Tibial nerve (tissue), 4 donors: ENCODE measurements at regions not wholly inside any gene's neighbourhood (a gene's known extent, or its start where the extent isn't known, plus 50 kb on each side); places are given as distances from the start of the nearest gene placed in this dataset.

Experiments
- DNase-seq, 2 donors: peaks; one replicate each; pipeline ENCODE4 v3.0.0-alpha.2; 2019; ENCODE audit warnings: low spot score in 2 of 2
- H3K27ac ChIP-seq, 4 donors: fragments of 200-600 bp; sonication (generic) in 3 of 4; one replicate each; pipeline ENCODE4 v1.5.1; 2017 to 2019; ENCODE audit warnings: mild to moderate bottlenecking in 1 of 4
- H3K27me3 ChIP-seq, 2 donors: fragments of 200-600 bp; sonication (generic) in 1 of 2; one replicate each; pipeline versions ENCODE4 v1.5.1 to v1.6.0; 2017 to 2019
- H3K36me3 ChIP-seq, 3 donors: fragments of 200-600 bp; sonication (generic); one replicate each; pipeline ENCODE4 v1.5.1; 2018 to 2019
- H3K4me1 ChIP-seq, 4 donors: fragments of 200-600 bp; sonication (generic) in 3 of 4; one replicate each; pipeline ENCODE4 v1.5.1; 2017 to 2019
- H3K4me3 ChIP-seq, 4 donors: fragments of 200-600 bp; sonication (generic) in 3 of 4; one replicate each; pipeline ENCODE4 v1.5.1; 2017 to 2019; ENCODE audit warnings: mild to moderate bottlenecking in 1 of 4, moderate library complexity in 1 of 4
- H3K9me3 ChIP-seq, 4 donors: fragments of 200-600 bp; sonication (generic) in 3 of 4; one replicate each; pipeline ENCODE4 v1.5.1; 2017 to 2019
- EP300 ChIP-seq, 2 donors: sonication (generic); formaldehyde crosslinking; IDR thresholded peaks; one replicate each; pipeline ENCODE4 v1.6.1; 2017; ENCODE audit warnings: antibody characterized with exemption in 2 of 2, mild to moderate bottlenecking in 1 of 2
- POLR2A ChIP-seq, 2 donors: fragments of 450-650 bp; IDR thresholded peaks; one replicate each; pipeline ENCODE4 v1.6.1; 2017; ENCODE audit warnings: antibody characterized with exemption in 2 of 2, mild to moderate bottlenecking in 2 of 2, moderate library complexity in 2 of 2
- WGBS, 2 donors: methylation state at CpG; one replicate each; pipeline ENCODE4 v1.1.5; 2018; 5-methylcytosine and 5-hydroxymethylcytosine counted together
- TF ChIP-seq, protein P1 (sequence below), 5 experiments: fragments of 200-600 bp in 3 of 5; fragments of 450-650 bp in 2 of 5; sonication (generic) in 3 of 5; IDR thresholded peaks; one replicate each; pipeline ENCODE4 v1.5.1; 2016 to 2019; ENCODE audit warnings: antibody characterized with exemption in 5 of 5, mild to moderate bottlenecking in 3 of 5, moderate library complexity in 2 of 5

GRCh38 chr1:22338071-22338765, 113.4 kb upstream of the ZBTB40 start:
- Histone ChIP-seq H3K9me3 (no peaks in the 10 kb centered on the region), H3K36me3 (no peaks in the 10 kb centered on the region), H3K4me3 (no peak overlapping the region), H3K27ac (no peak overlapping the region), H3K4me1 (peaks cover 0 to 12% (median 0%) of the 10 kb centered on the region in 4 donors), H3K27me3 (peaks cover 0 to 23% of the 10 kb centered on the region in 2 donors)
- TF ChIP-seq EP300 (IDR thresholded peaks at IDR 0.05), result no peak
- TF ChIP-seq POLR2A (IDR thresholded peaks at IDR 0.05), result no peak
- WGBS, 2 donors, result 92 to 94% methylated on average over 12 of the region's 12 CpGs
- DNase-seq, result no peak

DNA sequence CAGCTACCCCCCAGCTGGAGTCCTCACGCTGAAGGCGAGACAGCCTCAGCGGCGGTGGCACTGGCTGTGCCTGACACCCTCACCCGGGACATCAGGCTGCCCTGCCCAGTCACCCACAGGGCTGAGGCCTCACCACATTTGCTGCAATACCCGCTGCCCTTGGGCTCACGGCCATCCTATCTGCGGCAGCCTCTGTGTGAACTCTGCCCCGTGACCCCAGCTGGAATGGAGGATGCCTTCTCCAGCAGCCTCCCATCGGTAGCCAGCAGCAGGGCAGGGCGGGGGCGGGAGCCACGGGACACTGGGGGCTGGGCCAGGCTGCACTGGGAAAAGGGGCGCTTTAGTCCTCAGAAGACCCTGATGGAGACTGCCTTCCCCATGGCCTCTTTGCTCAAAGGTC, 112.4 kb upstream of the ZBTB40 start:
- TF ChIP-seq POLR2A (IDR thresholded peaks at IDR 0.05) (no peak), EP300 (IDR thresholded peaks at IDR 0.05) (no peak)
- TF ChIP-seq, protein P1, sequence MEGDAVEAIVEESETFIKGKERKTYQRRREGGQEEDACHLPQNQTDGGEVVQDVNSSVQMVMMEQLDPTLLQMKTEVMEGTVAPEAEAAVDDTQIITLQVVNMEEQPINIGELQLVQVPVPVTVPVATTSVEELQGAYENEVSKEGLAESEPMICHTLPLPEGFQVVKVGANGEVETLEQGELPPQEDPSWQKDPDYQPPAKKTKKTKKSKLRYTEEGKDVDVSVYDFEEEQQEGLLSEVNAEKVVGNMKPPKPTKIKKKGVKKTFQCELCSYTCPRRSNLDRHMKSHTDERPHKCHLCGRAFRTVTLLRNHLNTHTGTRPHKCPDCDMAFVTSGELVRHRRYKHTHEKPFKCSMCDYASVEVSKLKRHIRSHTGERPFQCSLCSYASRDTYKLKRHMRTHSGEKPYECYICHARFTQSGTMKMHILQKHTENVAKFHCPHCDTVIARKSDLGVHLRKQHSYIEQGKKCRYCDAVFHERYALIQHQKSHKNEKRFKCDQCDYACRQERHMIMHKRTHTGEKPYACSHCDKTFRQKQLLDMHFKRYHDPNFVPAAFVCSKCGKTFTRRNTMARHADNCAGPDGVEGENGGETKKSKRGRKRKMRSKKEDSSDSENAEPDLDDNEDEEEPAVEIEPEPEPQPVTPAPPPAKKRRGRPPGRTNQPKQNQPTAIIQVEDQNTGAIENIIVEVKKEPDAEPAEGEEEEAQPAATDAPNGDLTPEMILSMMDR (IDR thresholded peaks at IDR 0.05), result no peak
- no peaks in the 10 kb centered on the region for H3K9me3 ChIP-seq
- peaks cover 0 to 28% of the 10 kb centered on the region in 2 donors for H3K27me3 ChIP-seq

DNA sequence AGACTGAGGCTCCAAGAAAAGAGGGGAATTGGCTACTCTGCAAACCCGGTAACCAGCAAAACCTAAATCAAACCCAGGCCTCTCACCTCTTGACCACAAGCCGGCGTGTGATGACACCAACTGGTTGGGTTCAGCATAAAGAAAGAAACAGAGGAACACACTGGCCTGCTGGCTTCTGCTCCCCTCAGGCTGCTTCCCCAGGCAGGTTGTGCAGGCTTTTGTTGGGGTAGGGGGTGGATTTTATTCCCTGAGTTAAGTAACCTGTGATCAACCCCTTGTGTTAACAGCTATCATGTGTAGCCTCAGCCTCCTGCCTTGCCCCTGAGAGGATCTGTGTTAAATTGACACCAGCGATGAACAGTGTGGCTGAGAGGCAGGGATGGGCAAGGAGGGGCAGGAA, 111.6 kb upstream of the ZBTB40 start:
- no peak for DNase-seq
- no peak for TF ChIP-seq EP300 (IDR thresholded peaks at IDR 0.05)
- no peak for TF ChIP-seq POLR2A (IDR thresholded peaks at IDR 0.05)
- H3K27ac ChIP-seq, result no peak overlapping the region
- peaks cover 0 to 12% (median 0%) of the 10 kb centered on the region in 4 donors for H3K4me1 ChIP-seq
- no peaks in the 10 kb centered on the region for H3K36me3 ChIP-seq
- H3K27me3 ChIP-seq, result peaks cover 0 to 28% of the 10 kb centered on the region in 2 donors
- no peak overlapping the region for H3K4me3 ChIP-seq
- no peaks in the 10 kb centered on the region for H3K9me3 ChIP-seq
- 80 to 96% methylated on average over 4 of the region's 4 CpGs for WGBS, 2 donors

More for the DNA sequence above, 112.4 kb upstream of the ZBTB40 start:
- Histone ChIP-seq H3K4me3 (no peak overlapping the region), H3K27ac (no peak overlapping the region), H3K4me1 (peaks cover 0 to 12% (median 0%) of the 10 kb centered on the region in 4 donors), H3K36me3 (no peaks in the 10 kb centered on the region)
- no peak for DNase-seq
- WGBS, 2 donors, result 26 to 80% methylated on average over 1 to 14 of the region's 14 CpGs

GRCh38 chr1:22340873-22341272, 110.8 kb upstream of the ZBTB40 start:
- Histone ChIP-seq H3K4me1 (peaks cover 0 to 12% (median 0%) of the 10 kb centered on the region in 4 donors), H3K36me3 (no peaks in the 10 kb centered on the region), H3K27ac (no peak overlapping the region), H3K4me3 (no peak overlapping the region), H3K27me3 (peaks cover 0 to 28% of the 10 kb centered on the region in 2 donors), H3K9me3 (no peaks in the 10 kb centered on the region)
- DNase-seq, result no peak
- WGBS, 2 donors, result 44 to 47% methylated on average over 4 of the region's 4 CpGs
- TF ChIP-seq POLR2A (IDR thresholded peaks at IDR 0.05) (no peak), EP300 (IDR thresholded peaks at IDR 0.05) (no peak)
- TF ChIP-seq, protein P1 (IDR thresholded peaks at IDR 0.05), result no peak

DNA sequence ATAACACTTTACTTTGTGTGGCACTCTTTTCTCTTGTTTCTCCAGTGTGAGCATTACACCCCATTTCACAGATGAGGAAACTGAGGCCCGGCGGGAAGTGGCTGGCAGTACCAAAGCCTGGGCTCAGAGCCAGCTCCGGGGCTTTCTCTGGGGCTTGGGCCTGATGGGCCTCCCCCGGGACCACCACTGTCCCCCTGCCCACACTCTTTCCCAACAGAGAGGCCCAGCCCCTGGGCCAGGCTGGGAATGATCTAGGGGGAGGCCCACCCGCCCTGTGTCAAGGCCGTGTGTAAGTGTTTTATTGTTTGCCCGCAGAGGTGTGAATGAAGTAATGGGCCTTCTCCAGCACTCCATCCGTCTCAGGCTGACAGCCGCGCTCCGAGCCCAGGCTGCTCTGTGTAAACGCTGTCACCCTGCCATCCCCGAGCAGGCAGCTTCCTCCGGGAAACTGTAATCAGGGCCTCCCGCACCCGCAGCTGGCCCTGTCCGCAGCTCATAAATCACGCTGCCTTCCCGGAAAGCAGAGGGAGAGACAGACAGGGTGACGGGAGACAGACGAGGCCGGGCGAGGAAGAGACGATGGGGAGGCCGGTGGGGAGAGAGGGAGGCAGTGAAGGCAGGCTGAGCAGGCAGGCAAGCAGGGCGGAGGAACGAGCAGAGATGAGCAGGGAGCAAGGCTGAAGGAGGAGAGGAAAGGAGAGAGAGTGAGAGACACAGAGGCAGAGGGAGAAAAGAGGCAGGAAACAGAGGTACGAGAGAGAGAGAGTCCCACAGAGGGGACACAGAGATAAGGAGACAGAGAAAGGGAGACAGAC, 109.7 kb upstream of the ZBTB40 start:
- 20 to 22% methylated on average over 22 to 28 of the region's 28 CpGs for WGBS, 2 donors
- Histone ChIP-seq H3K27me3 (peaks cover 0 to 35% of the 10 kb centered on the region in 2 donors), H3K4me1 (peaks cover 0 to 12% (median 0%) of the 10 kb centered on the region in 4 donors), H3K4me3 (no peak overlapping the region), H3K27ac (no peak overlapping the region), H3K9me3 (no peaks in the 10 kb centered on the region), H3K36me3 (no peaks in the 10 kb centered on the region)
- DNase-seq, result no peak
- no peak for TF ChIP-seq POLR2A (IDR thresholded peaks at IDR 0.05)
- TF ChIP-seq, protein P1 (IDR thresholded peaks at IDR 0.05), result no peak
- no peak for TF ChIP-seq EP300 (IDR thresholded peaks at IDR 0.05)

DNA sequence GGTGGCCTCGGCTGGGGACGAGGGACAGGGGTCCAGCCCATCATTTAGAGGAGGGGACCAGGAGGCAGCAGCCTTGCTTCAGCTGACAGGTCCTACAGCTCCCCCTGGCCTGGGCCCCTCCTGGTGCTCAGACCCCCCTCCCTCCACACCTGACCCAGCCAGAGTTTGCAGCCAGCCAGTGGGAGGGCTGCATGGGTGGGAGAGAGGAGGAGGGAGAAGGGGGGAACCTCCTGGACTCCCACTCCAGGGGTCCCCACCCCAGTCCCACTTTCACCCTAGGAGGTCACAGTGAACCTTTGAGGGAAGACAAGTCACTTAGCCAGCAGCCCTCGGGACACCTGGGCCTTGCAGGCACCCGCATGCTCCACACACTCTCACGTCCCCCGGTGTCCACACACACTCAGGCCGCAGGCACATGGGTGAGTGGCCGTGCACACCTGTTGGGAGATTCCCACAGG, 108.9 kb upstream of the ZBTB40 start:
- H3K27me3 ChIP-seq, result peaks cover 0 to 37% of the 10 kb centered on the region in 2 donors
- no peaks in the 10 kb centered on the region for H3K36me3 ChIP-seq
- no peak for DNase-seq
- peaks cover 0 to 12% (median 0%) of the 10 kb centered on the region in 4 donors for H3K4me1 ChIP-seq
- 78 to 82% methylated on average over 8 of the region's 8 CpGs for WGBS, 2 donors
- no peaks in the 10 kb centered on the region for H3K9me3 ChIP-seq
- no peak overlapping the region for H3K4me3 ChIP-seq
- no peak for TF ChIP-seq EP300 (IDR thresholded peaks at IDR 0.05)
- TF ChIP-seq POLR2A (IDR thresholded peaks at IDR 0.05), result no peak
- TF ChIP-seq, protein P1 (IDR thresholded peaks at IDR 0.05), result no peak
- no peak overlapping the region for H3K27ac ChIP-seq
